Ishikawa (cell line): ENCODE measurements at regions not wholly inside any gene's neighbourhood (a gene's known extent, or its start where the extent isn't known, plus 50 kb on each side); places are given as distances from the start of the nearest gene placed in this dataset.

ENCODE experiments used
- CEBPB ChIP-seq: IDR thresholded peaks from 2 replicates; pipeline ENCODE4 v1.6.1; 2012
- CREB1 ChIP-seq: IDR thresholded peaks from 2 replicates; pipeline ENCODE4 v1.6.1; 2012; ENCODE audit warnings: low read depth
- EGR1 ChIP-seq: IDR thresholded peaks from 2 replicates; pipeline ENCODE4 v1.6.1; 2012
- EP300 ChIP-seq: IDR thresholded peaks from 2 replicates; pipeline ENCODE4 v1.6.1; 2012; ENCODE audit warnings: borderline replicate concordance
- FOXM1 ChIP-seq: IDR thresholded peaks from 2 replicates; pipeline ENCODE4 v1.6.1; 2012; ENCODE audit warnings: low read depth, borderline replicate concordance
- NFIC ChIP-seq: IDR thresholded peaks from 2 replicates; pipeline ENCODE4 v1.6.1; 2012
- RAD21 ChIP-seq: IDR thresholded peaks from 2 replicates; pipeline ENCODE4 v1.6.1; 2012; ENCODE audit warnings: low read depth
- TAF1 ChIP-seq: IDR thresholded peaks from 2 replicates; pipeline ENCODE4 v1.6.1; 2012; ENCODE audit warnings: low read depth, mild to moderate bottlenecking
- TCF12 ChIP-seq: IDR thresholded peaks from 2 replicates; pipeline ENCODE4 v1.6.1; 2012; ENCODE audit warnings: low read depth
- TEAD4 ChIP-seq: IDR thresholded peaks from 2 replicates; pipeline ENCODE4 v1.6.1; 2012
- USF1 ChIP-seq: IDR thresholded peaks from 2 replicates; pipeline ENCODE4 v1.6.1; 2012
- YY1 ChIP-seq: IDR thresholded peaks from 2 replicates; pipeline ENCODE4 v1.6.1; 2012; ENCODE audit warnings: low read depth
- ZBTB7A ChIP-seq: IDR thresholded peaks from 2 replicates; pipeline ENCODE4 v1.6.1; 2012; ENCODE audit warnings: low read depth
- TF ChIP-seq, protein P1 (sequence below): IDR thresholded peaks from 2 replicates; pipeline ENCODE4 v1.6.1; 2012; ENCODE audit warnings: low read depth, mild to moderate bottlenecking
- TF ChIP-seq, protein P2 (sequence below): IDR thresholded peaks from 2 replicates; pipeline ENCODE4 v1.6.1; 2012

GRCh38 chr9:81058782-81059181, 630.6 kb downstream of the TLE1 start:
- TF ChIP-seq CREB1 (no peak), USF1 (no peak), TCF12 (no peak), ZBTB7A (no peak), EGR1 (no peak), YY1 (no peak), CEBPB (no peak), TEAD4 (no peak), EP300 (no peak), FOXM1 (no peak), RAD21 (no peak), NFIC (no peak)
- TF ChIP-seq, protein P1, sequence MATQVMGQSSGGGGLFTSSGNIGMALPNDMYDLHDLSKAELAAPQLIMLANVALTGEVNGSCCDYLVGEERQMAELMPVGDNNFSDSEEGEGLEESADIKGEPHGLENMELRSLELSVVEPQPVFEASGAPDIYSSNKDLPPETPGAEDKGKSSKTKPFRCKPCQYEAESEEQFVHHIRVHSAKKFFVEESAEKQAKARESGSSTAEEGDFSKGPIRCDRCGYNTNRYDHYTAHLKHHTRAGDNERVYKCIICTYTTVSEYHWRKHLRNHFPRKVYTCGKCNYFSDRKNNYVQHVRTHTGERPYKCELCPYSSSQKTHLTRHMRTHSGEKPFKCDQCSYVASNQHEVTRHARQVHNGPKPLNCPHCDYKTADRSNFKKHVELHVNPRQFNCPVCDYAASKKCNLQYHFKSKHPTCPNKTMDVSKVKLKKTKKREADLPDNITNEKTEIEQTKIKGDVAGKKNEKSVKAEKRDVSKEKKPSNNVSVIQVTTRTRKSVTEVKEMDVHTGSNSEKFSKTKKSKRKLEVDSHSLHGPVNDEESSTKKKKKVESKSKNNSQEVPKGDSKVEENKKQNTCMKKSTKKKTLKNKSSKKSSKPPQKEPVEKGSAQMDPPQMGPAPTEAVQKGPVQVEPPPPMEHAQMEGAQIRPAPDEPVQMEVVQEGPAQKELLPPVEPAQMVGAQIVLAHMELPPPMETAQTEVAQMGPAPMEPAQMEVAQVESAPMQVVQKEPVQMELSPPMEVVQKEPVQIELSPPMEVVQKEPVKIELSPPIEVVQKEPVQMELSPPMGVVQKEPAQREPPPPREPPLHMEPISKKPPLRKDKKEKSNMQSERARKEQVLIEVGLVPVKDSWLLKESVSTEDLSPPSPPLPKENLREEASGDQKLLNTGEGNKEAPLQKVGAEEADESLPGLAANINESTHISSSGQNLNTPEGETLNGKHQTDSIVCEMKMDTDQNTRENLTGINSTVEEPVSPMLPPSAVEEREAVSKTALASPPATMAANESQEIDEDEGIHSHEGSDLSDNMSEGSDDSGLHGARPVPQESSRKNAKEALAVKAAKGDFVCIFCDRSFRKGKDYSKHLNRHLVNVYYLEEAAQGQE, result no peak
- TF ChIP-seq, protein P2, sequence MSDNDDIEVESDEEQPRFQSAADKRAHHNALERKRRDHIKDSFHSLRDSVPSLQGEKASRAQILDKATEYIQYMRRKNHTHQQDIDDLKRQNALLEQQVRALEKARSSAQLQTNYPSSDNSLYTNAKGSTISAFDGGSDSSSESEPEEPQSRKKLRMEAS, result no peak

DNA sequence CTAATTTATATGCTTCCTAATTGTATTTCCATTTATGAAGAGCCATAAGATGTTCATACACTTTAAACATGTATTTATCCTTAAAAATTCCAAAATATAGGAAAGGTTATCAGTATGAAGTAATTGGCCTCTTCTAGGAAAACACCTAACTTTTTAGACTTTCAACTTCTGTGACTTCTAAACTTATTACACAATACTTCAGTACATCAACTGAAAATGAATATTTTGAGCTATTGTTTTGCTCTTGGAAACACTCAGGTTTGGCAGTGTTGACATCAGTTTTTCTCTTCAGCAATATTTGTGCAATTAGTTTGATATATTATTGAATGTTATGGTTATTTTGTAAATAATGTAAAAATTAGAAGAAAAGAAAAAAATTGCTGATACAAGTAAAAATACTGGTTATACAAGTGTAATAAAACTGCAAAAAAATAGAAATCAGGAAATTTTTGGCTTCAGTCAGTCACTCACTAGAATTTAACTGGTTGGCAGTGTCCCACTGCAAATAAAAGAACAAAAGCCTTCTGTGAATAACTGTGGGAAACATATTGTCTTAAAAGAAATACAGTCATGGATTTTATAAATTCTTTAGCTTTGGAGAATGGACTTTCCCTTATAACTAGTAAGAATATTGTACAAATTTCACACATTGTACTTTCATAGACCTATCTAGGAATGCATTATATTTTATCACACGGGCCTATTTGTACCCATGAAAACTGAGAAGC, 635.9 kb downstream of the TLE1 start:
- TF ChIP-seq TAF1 (no peak), TCF12 (no peak), USF1 (no peak)
- TF ChIP-seq, protein P1, result no peak

DNA sequence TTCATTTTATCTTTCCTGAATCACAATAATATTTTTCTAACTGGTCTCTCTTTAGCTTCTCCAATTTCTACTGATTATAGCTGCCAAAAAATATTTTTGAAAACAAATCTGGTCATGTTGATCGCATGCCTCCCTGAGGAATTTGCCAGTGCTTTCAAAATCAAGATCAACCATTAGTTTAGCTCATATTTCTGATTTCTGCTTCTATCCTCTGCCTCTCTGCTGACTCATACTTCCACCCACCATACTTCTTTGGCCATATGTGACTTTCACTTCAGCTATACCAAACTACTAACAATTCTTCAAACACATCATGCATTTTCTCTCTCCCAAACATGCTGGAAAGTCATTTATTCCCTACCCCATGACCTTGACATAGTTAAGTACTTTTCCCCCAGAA, 636.5 kb downstream of the TLE1 start:
- TF ChIP-seq NFIC, result no peak
- TF ChIP-seq, protein P2, result no peak
- TF ChIP-seq FOXM1, result no peak
- no peak for TF ChIP-seq CREB1
- TF ChIP-seq EP300, result no peak
- no peak for TF ChIP-seq TAF1

- TF ChIP-seq TCF12 (no peak), USF1 (no peak), EGR1 (no peak), EP300 (no peak), YY1 (no peak), CREB1 (no peak), TEAD4 (no peak), RAD21 (no peak), NFIC (no peak), CEBPB (no peak), TAF1 (no peak), FOXM1 (no peak), ZBTB7A (no peak)
- TF ChIP-seq, protein P1, result no peak
- TF ChIP-seq, protein P2, result no peak
Observed at GRCh38 chr9:81047280-81047679, 642.1 kb downstream of the TLE1 start.
